ENCODE measurements at regions not wholly inside any gene's neighbourhood (a gene's known extent, or its start where the extent isn't known, plus 50 kb on each side); places are given as distances from the start of the nearest gene placed in this dataset.

DNA sequence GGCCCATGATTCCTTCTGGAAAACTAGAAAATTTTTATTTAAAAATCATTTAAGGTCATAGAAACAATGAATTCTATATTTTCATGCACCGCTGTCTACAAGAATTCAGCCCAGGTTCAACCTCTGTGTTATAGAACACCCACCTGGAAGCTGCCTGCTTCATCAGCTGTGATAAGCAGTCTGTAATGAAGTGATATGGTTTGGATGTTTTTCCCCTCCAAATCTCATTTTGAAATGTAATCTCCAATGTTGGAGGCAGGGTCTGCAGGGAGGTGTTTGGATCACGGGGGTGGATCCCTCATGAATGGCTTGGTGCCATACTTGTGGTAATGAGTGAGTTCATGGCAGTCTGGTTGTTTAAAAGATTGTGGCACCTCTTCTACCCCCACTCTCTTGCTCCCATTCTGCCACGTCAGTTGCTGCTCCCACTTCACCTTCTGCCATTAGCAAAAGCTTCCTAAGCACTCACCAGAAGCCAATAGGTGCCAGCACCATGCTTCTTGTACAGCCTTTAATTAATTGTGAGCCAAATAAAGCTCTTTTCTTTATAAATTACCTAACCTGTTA is 55.6 kb downstream of the MRPL32 start:
- DNase-seq, result no peak

DNA sequence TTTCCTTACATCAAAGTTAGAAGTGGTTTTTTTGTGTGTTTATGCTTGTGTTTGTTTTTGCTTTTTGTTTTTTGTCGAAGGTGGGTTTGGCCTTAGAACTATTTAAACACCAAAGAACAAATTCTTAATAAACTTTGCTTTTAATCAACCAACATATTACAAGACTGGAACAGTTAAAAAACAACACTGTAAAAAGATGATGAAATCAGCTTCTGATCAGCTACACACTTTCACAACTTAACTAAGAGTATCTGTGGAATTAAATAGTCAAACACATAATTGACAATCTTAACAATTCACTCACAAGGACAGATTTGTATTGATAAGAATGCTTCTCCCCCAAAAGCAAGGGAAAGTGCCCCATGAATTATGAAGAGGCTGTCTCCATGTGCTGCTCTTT is 58.8 kb downstream of the MRPL32 start:
- no peak for DNase-seq

DNA sequence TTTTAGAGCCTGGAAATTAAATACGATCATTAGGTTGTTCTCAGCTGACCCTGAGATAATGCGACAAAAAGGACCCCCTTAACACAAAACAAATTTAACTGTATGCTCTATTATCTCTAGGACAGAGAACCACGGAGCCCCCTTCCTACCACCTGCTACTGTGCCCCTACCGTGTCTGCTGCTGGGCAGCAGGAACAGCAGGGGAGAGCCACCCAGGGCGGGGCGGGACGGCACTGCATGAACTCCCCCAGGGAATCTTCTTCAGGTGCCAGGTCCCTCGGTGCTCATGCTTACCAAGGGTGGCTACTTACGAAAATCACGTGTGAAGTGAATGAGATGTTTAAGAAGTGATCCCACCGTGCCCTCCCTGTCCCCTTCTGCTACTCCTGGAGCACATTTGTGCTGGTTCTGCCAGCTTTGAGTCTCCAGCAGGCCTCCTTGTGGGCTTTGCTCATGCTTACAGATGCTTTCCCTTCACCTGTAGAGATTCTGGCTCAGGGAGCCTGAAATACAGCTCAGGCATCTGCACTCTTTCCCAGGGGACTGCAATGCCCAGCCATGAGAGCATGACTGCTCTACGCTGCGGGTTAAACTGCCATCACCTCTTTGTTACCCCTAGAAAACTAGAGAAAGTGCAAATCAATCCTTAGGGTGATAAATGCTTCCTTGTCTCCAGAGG is 59.9 kb downstream of the MRPL32 start:
- DNase-seq, result no peak

GRCh38 chr7:42993038-42993437 is 60.9 kb downstream of the MRPL32 start:
- DNase-seq, result no peak

GRCh38 chr7:42994096-42994495 is 61.9 kb downstream of the MRPL32 start:
- no peak for DNase-seq

- no peak for DNase-seq
Observed at GRCh38 chr7:42997611-42998010, 65.4 kb downstream of the MRPL32 start.

- no peak for DNase-seq
Observed at GRCh38 chr7:43004082-43004481, 71.9 kb downstream of the MRPL32 start.

DNA sequence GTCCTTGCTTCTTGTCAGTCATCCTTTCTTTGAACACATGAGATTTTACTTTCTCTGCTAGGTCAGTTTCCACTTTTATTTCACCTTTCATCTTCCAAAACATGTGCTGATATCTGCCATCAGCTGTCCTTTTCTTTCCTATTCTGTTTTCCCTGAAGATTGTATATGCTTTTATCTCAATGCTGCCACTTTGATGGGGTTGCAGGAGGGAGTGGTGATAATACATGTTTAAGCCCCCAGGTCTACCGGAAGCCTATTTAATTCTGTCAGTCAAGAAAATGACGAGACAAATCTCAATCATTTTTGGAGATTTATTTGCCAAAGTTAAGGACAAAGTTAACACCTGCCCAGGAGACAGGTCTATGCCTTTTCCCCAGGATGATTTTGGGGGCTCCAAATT is 73.8 kb downstream of the MRPL32 start:
- DNase-seq, result no peak

GRCh38 chr7:43010061-43010460 is 77.9 kb downstream of the MRPL32 start:
- no peak for DNase-seq

- no peak for DNase-seq
Observed at GRCh38 chr7:43011879-43012278, 79.7 kb downstream of the MRPL32 start.

- no peak for DNase-seq
Observed at GRCh38 chr7:43014406-43014805, 82.2 kb downstream of the MRPL32 start.

- DNase-seq, result no peak
Observed at GRCh38 chr7:43015301-43015700, 83.1 kb downstream of the MRPL32 start.

DNA sequence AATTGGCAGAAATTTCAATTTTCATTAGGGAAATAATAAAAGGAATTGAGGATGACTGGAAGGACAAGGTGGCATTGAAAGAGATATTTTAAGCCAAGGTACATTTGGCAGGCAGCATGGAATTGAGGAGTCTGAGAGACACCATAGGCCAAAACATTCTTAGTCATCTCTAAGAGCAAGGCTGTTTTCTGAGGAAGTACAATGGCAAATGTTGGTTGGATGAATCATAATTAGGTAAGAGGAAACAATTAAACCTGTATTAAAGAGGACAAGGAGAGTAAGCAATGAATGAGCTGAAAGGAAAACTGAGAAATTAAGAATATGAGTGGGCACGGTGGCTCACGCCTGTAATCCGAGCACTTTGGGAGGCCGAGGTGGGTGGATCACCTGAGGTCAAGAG is 86.3 kb downstream of the MRPL32 start:
- peak in 1 of 51 donors; percentile 2 for DNase-seq

DNA sequence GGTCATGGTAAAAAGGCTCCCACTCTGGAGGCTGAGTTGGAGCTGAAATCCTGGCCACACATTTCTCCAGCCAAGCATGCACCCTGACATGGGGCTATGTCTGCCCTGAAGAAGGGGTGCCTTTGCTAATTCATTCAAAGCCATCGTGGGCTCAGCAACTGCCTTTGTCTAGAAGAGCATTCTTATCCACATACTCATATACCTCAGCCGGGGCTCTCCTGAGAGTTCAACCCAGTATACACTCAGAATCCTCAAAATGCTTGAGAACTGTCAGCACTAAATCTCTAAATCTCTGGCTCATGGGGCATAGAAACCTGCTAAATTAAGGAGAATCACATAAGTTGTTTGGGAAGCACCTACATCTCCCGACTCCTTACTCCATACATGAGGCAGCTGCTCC is 89.3 kb downstream of the MRPL32 start:
- DNase-seq, result no peak

GRCh38 chr7:43022008-43022407 is 89.8 kb downstream of the MRPL32 start:
- DNase-seq, result no peak

- no peak for DNase-seq
Observed at GRCh38 chr7:43033369-43033768, 79.1 kb upstream of the HECW1 start.

DNA sequence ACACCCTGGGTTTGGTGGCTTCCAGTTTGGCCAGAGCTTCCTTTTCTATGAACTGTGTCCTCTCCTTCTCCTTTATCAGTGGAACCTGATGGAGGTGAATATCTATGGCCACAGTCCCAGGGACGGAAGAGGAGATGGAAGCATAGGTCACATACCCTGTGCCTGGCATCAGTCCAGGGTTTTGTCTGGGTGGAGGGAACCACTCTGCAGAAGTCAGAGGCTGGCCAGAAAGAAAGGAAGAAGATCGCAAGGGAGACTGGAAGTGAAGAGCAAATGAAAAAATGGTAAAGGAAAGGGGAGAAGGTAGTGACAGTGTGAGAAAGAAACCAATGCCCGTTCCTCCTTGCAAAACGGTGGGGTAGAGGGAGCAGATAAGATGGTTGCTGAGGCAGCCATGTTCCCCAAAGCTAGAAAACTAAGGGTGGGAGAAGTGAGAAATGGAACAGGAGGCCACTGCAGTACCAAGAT is 77.9 kb upstream of the HECW1 start:
- no peak for DNase-seq

DNA sequence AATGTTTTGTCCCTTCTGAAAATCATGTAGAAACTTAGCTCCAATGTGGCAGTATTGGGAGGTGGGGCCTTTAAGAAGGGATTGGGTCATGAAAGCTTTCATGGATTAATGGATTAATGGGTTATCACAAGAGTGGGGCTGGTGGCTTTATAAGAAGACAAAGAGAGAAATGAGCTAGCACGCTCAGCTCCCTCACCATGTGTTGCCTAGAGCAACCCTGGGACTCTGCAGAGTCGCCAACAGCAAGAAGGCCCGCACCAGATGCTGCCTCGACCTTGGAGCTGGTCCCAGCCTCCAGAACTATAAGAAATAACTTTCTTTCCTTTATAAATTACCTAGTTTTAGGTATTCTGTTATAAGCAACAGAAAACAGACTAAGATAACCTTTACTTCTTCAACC is 74.9 kb upstream of the HECW1 start:
- no peak for DNase-seq

GRCh38 chr7:43038254-43038653 is 74.2 kb upstream of the HECW1 start:
- peak in 1 of 51 donors; percentile 2 for DNase-seq

DNA sequence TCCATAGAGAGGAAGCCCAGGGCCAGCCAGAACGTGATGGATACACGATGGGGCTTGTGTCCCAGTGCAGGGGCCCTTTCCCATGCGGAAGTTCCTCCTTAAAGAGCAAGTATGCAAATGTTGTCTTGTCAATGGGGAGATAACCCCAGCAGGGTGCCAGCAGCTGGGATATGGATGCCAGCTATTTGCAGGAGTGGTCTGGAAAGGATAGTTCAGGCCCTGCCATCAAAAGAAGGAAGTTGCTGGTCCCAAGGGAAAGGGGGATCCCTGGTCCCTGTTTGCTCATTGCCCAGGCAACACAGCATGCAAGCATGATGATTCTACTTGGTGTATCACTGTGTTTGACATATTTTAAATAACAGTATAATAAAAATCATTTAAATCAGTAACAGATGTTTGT is 73.1 kb upstream of the HECW1 start:
- no peak for DNase-seq

- DNase-seq, result no peak
Observed at GRCh38 chr7:43040461-43040860, 72.0 kb upstream of the HECW1 start.

- no peak for DNase-seq
Observed at GRCh38 chr7:43041105-43041504, 71.3 kb upstream of the HECW1 start.

- DNase-seq, result no peak
Observed at GRCh38 chr7:43041724-43042123, 70.7 kb upstream of the HECW1 start.

- no peak for DNase-seq
Observed at GRCh38 chr7:43042302-43042701, 70.1 kb upstream of the HECW1 start.
